H9 (cell line): ENCODE measurements at regions not wholly inside any gene's neighbourhood (a gene's known extent, or its start where the extent isn't known, plus 50 kb on each side); places are given as distances from the start of the nearest gene placed in this dataset.

Experiments
- DNase-seq: peaks from one replicate; pipeline ENCODE4 v3.0.0-alpha.2; 2017
- H2AFZ ChIP-seq: one replicate; pipeline ENCODE4 v1.6.1; 2013; ENCODE audit warnings: mild to moderate bottlenecking, low read length, control low read depth, moderate library complexity
- H2AK5ac ChIP-seq: 2 replicates; pipeline ENCODE4 v1.6.1; 2013; ENCODE audit warnings: low read length, control low read depth, mixed read lengths; ENCODE audit not compliant: insufficient read length
- H2BK120ac ChIP-seq: one replicate; pipeline ENCODE4 v1.6.1; 2013; ENCODE audit warnings: low read depth, mild to moderate bottlenecking, low read length, control low read depth, inconsistent platforms; ENCODE audit not compliant: poor library complexity, severe bottlenecking
- H2BK12ac ChIP-seq: 2 replicates; pipeline ENCODE4 v1.6.1; 2013; ENCODE audit warnings: low read length, control low read depth, mixed read lengths, low read depth; ENCODE audit not compliant: insufficient read length
- H2BK15ac ChIP-seq: 2 replicates; pipeline ENCODE4 v1.6.1; 2013; ENCODE audit warnings: low read depth, low read length, control low read depth
- H2BK20ac ChIP-seq: one replicate; pipeline ENCODE4 v1.6.1; 2013; ENCODE audit warnings: low read depth, mild to moderate bottlenecking, low read length, control low read depth, inconsistent platforms; ENCODE audit not compliant: poor library complexity, severe bottlenecking
- H2BK5ac ChIP-seq: 2 replicates; pipeline ENCODE4 v1.6.1; 2013; ENCODE audit warnings: low read length, control low read depth, mixed read lengths; ENCODE audit not compliant: insufficient read length
- H3K14ac ChIP-seq: 2 replicates; pipeline ENCODE4 v1.6.1; 2013; ENCODE audit warnings: low read length, control low read depth; ENCODE audit not compliant: insufficient read depth
- H3K18ac ChIP-seq: 2 replicates; pipeline ENCODE4 v1.6.1; 2013; ENCODE audit warnings: low read depth, mild to moderate bottlenecking, mixed read lengths, low read length, control low read depth; ENCODE audit not compliant: insufficient read length
- H3K23ac ChIP-seq: 2 replicates; pipeline ENCODE4 v1.6.1; 2013; ENCODE audit warnings: low read length, control low read depth, mixed read lengths, low read depth; ENCODE audit not compliant: insufficient read length
- H3K23me2 ChIP-seq: 2 replicates; pipeline ENCODE4 v1.6.1; 2013; ENCODE audit warnings: low read depth, mild to moderate bottlenecking, mixed read lengths, low read length, control low read depth; ENCODE audit not compliant: insufficient read length, poor library complexity, severe bottlenecking
- H3K27ac ChIP-seq: 2 replicates; pipeline ENCODE4 v1.5.1; 2013; ENCODE audit warnings: low read length, control low read depth, mixed read lengths, low read depth; ENCODE audit not compliant: insufficient read length
- H3K27me3 ChIP-seq: 2 replicates; pipeline ENCODE4 v1.6.1; 2013; ENCODE audit warnings: low read length, control low read depth, inconsistent platforms; ENCODE audit not compliant: insufficient read depth
- H3K4ac ChIP-seq: 2 replicates; pipeline ENCODE4 v1.6.1; 2013; ENCODE audit warnings: low read depth, mild to moderate bottlenecking, control low read depth, inconsistent platforms, low read length, moderate library complexity
- H3K4me1 ChIP-seq: 2 replicates; pipeline ENCODE4 v1.6.1; 2013; ENCODE audit warnings: low read length, control low read depth, inconsistent platforms; ENCODE audit not compliant: insufficient read depth
- H3K4me2 ChIP-seq: 2 replicates; pipeline ENCODE4 v1.6.1; 2013; ENCODE audit warnings: low read length, control low read depth, mixed read lengths; ENCODE audit not compliant: insufficient read length, insufficient read depth
- H3K56ac ChIP-seq: 2 replicates; pipeline ENCODE4 v1.6.1; 2013; ENCODE audit warnings: low read depth, mild to moderate bottlenecking, mixed read lengths, low read length, control low read depth; ENCODE audit not compliant: insufficient read length
- H3K79me1 ChIP-seq: 2 replicates; pipeline ENCODE4 v1.6.1; 2013; ENCODE audit warnings: low read depth, mild to moderate bottlenecking, moderate library complexity, low read length, control low read depth, inconsistent platforms; ENCODE audit not compliant: insufficient read depth, poor library complexity, severe bottlenecking
- H3K79me2 ChIP-seq: 2 replicates; pipeline ENCODE4 v1.6.1; 2013; ENCODE audit warnings: low read length, control low read depth, inconsistent platforms; ENCODE audit not compliant: insufficient read depth
- H3K9ac ChIP-seq: 2 replicates; pipeline ENCODE4 v1.6.1; 2013; ENCODE audit warnings: low read length, control low read depth, mixed read lengths; ENCODE audit not compliant: insufficient read length; ENCODE audit errors: extremely low read depth
- H3K9me3 ChIP-seq: one replicate; pipeline ENCODE4 v1.6.1; 2013; ENCODE audit warnings: low read depth, low read length, inconsistent platforms; ENCODE audit not compliant: control insufficient read depth
- H3T11ph ChIP-seq: one replicate; pipeline ENCODE4 v1.6.1; 2013; ENCODE audit warnings: mild to moderate bottlenecking, low read length, control low read depth, inconsistent platforms
- H4K20me1 ChIP-seq: one replicate; pipeline ENCODE4 v1.6.1; 2013; ENCODE audit not compliant: control insufficient read depth, insufficient read length, insufficient read depth
- H4K5ac ChIP-seq: 2 replicates; pipeline ENCODE4 v1.6.1; 2013; ENCODE audit warnings: low read depth, mild to moderate bottlenecking, mixed read lengths, low read length, control low read depth; ENCODE audit not compliant: insufficient read length
- H4K8ac ChIP-seq: replicated peaks from 2 replicates; pipeline ENCODE4 v1.6.1; 2013; ENCODE audit warnings: low read length, control low read depth, mixed read lengths, low read depth; ENCODE audit not compliant: insufficient read length
- H4K91ac ChIP-seq: 2 replicates; pipeline ENCODE4 v1.6.1; 2013; ENCODE audit warnings: low read depth, mild to moderate bottlenecking, moderate library complexity, mixed read lengths, low read length, control low read depth; ENCODE audit not compliant: insufficient read length
- H3K27ac Mint-ChIP-seq, 3 experiments: 2 replicates in 2 of 3; 3 replicates in 1 of 3; pipeline ENCODE4 v1.8.0; 2020 to 2021; ENCODE audit warnings: mixed read lengths in 3 of 3, mild to moderate bottlenecking in 1 of 3, moderate library complexity in 1 of 3
- H3K27me3 Mint-ChIP-seq: 2 replicates; pipeline ENCODE4 v1.8.0; 2021; ENCODE audit warnings: low read depth, mild to moderate bottlenecking, moderate library complexity, mixed read lengths
- H3K36me3 Mint-ChIP-seq, 3 experiments: 2 replicates in 2 of 3; 3 replicates in 1 of 3; pipeline ENCODE4 v1.8.0; 2020 to 2021; ENCODE audit warnings: low read depth in 3 of 3, mixed read lengths in 3 of 3; ENCODE audit not compliant: insufficient read depth in 1 of 3
- H3K4me1 Mint-ChIP-seq, 2 experiments: 2 replicates each; pipeline ENCODE4 v1.8.0; 2020; ENCODE audit warnings: mixed read lengths in 2 of 2
- H3K4me3 Mint-ChIP-seq, 2 experiments: 2 replicates in 1 of 2; 3 replicates in 1 of 2; pipeline ENCODE4 v1.8.0; 2020 to 2021; ENCODE audit warnings: mild to moderate bottlenecking in 2 of 2, mixed read lengths in 2 of 2, moderate library complexity in 1 of 2
- H3K9me3 Mint-ChIP-seq, 2 experiments: 2 replicates in 1 of 2; 3 replicates in 1 of 2; pipeline ENCODE4 v1.8.0; 2020; ENCODE audit warnings: mild to moderate bottlenecking in 2 of 2, mixed read lengths in 2 of 2, moderate library complexity in 1 of 2
- CTCF ChIP-seq: fragments of 200-600 bp; sonication (generic); conservative IDR thresholded peaks from 3 replicates; pipeline ENCODE4 v1.8.0; 2021; ENCODE audit warnings: antibody characterized with exemption, mild to moderate bottlenecking
- WGBS: extraction: QIAGEN DNeasy Blood & Tissue Kit; methylation state at CpG from one replicate; pipeline ENCODE4 v1.1.7; 2013; ENCODE audit warnings: missing lambda C conversion rate, low lambda C conversion rate, mixed read lengths; ENCODE audit not compliant: insufficient read length; ENCODE audit errors: extremely low coverage; 5-methylcytosine and 5-hydroxymethylcytosine counted together

- Histone ChIP-seq H2BK5ac (no peak overlapping the region), H3K23me2 (no peaks in the 10 kb centered on the region), H3K23ac (no peak overlapping the region), H4K91ac (no peak overlapping the region), H2BK12ac (no peak overlapping the region), H3K4ac (no peak overlapping the region), H2AK5ac (no peak overlapping the region), H3K4me1 (no peaks in the 10 kb centered on the region), H2BK15ac (no peak overlapping the region), H4K20me1 (no peaks in the 10 kb centered on the region), H2BK20ac (no peak overlapping the region), H3K79me1 (no peaks in the 10 kb centered on the region), H3K27me3 (no peaks in the 10 kb centered on the region), H4K5ac (no peak overlapping the region), H3K18ac (no peak overlapping the region), H2AFZ (no peak overlapping the region), H3K27ac (no peak overlapping the region), H3K4me2 (no peak overlapping the region), H3K14ac (no peak overlapping the region), H2BK120ac (no peak overlapping the region), H4K8ac (no peak overlapping the region), H3T11ph (no peak overlapping the region), H3K56ac (no peak overlapping the region), H3K79me2 (no peaks in the 10 kb centered on the region), H3K9me3 (no peaks in the 10 kb centered on the region), H3K9ac (no peak overlapping the region)
- Mint-ChIP-seq H3K9me3 (peaks cover 0 to 6% of the 10 kb centered on the region in 2 experiments; a peak in 2 of 5 replicates), H3K4me1 (no peaks in the 10 kb centered on the region), H3K4me3 (no peak overlapping the region), H3K27me3 (no peaks in the 10 kb centered on the region), H3K36me3 (no peaks in the 10 kb centered on the region), H3K27ac (no peak overlapping the region)
- no peak for TF ChIP-seq CTCF
- DNase-seq: no peak
- WGBS: no CpG with 5 or more reads among the region's 4 CpGs
These were observed 90.4 kb upstream of the MCHR2 start for GRCh38 chr6:100084316-100084990.
